Activated CD4-positive, alpha-beta T cell treated with anti-CD3 and anti-CD28 coated beads for 36 hours (primary cell): ENCODE measurements at regions not wholly inside any gene's neighbourhood (a gene's known extent, or its start where the extent isn't known, plus 50 kb on each side); places are given as distances from the start of the nearest gene placed in this dataset.

Experiments used
- ATAC-seq: fragments of 200-7000 bp; cut with Tn5 transposase; one replicate; pipeline ENCODE4 v1.10.0; 2021; ENCODE audit warnings: mild to moderate bottlenecking, moderate library complexity
- CTCF ChIA-PET: fragments of 350-600 bp; sonication (Branson Sonifier 250); formaldehyde crosslinking; loops from one replicate; lab custom pipeline; 2021; ENCODE audit warnings: antibody characterized with exemption; lab: Charles Lee
- POLR2A ChIA-PET: fragments of 350-600 bp; sonication (Branson Sonifier 250); formaldehyde crosslinking; loops from one replicate; lab custom pipeline; 2021; ENCODE audit warnings: antibody characterized with exemption, inconsistent platforms; lab: Charles Lee
- DNase-seq: peaks from one replicate; pipeline ENCODE4 v3.0.0-alpha.2; 2020
- H3K27ac Mint-ChIP-seq: one replicate; pipeline ENCODE4 v1.8.0; 2021; ENCODE audit warnings: mixed read lengths
- H3K27me3 Mint-ChIP-seq: one replicate; pipeline ENCODE4 v1.8.0; 2021; ENCODE audit warnings: mixed read lengths
- H3K36me3 Mint-ChIP-seq: one replicate; pipeline ENCODE4 v1.8.0; 2021; ENCODE audit warnings: low read depth, mixed read lengths
- H3K4me1 Mint-ChIP-seq: one replicate; pipeline ENCODE4 v1.8.0; 2021; ENCODE audit warnings: mixed read lengths
- H3K4me3 Mint-ChIP-seq: one replicate; pipeline ENCODE4 v1.8.0; 2021; ENCODE audit warnings: mild to moderate bottlenecking, moderate library complexity, mixed read lengths
- H3K9me3 Mint-ChIP-seq: one replicate; pipeline ENCODE4 v1.8.0; 2021; ENCODE audit warnings: low read depth, mixed read lengths
- intact Hi-C, 2 experiments: fragments of 100-400 bp; cut with DNase I in 1 of 2; cut with micrococcal nuclease in 1 of 2; formaldehyde crosslinking; loops; one replicate each; pipeline versions ENCODE4 v1.14.2 to v1.15.1; 2022 to 2024; cut with DNase I, micrococcal nuclease

DNA sequence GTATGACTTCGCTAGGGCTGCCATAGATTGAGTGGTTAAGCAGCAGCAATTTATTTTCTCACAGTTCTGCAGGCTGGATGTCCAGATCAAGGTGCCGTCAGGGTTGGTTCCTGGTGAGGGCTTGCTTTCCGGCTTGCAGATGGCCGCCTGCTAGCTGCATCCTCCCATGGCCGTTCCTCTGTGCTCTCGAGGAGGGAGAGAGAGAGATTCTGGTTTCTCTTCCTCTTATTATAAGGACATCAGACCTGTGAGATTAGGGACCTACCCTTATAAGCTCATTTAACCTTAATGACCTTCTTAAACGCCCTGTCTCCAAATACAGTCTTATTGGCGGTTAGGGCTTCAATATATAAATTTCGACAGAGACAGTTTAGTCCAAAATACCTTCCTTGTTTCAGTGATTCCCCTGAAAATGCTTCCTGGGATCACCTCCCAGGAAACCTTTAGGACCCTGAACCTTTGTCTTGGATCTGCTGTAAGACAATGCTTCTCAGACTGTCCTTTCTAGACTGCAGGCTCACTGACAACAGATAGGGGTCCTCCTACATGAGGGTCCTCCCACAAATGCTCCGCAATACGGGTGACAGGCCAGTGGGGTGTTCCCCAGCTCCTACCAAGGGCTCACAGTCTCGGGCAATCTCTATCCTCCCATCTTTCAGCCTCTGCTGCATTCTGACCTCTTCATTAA is 82.5 kb upstream of the BAIAP2L1 start:
- no peak overlapping the region for H3K27ac Mint-ChIP-seq
- H3K9me3 Mint-ChIP-seq, result no peaks in the 10 kb centered on the region
- CTCF ChIA-PET, result no interaction called here
- intact Hi-C loops, result no loop called here
- no peak for DNase-seq
- POLR2A ChIA-PET, result no interaction called here
- no peaks in the 10 kb centered on the region for H3K36me3 Mint-ChIP-seq
- no peak for ATAC-seq
- no peaks in the 10 kb centered on the region for H3K4me1 Mint-ChIP-seq
- H3K27me3 Mint-ChIP-seq, result peaks cover 5% of the 10 kb centered on the region
- no peak overlapping the region for H3K4me3 Mint-ChIP-seq

DNA sequence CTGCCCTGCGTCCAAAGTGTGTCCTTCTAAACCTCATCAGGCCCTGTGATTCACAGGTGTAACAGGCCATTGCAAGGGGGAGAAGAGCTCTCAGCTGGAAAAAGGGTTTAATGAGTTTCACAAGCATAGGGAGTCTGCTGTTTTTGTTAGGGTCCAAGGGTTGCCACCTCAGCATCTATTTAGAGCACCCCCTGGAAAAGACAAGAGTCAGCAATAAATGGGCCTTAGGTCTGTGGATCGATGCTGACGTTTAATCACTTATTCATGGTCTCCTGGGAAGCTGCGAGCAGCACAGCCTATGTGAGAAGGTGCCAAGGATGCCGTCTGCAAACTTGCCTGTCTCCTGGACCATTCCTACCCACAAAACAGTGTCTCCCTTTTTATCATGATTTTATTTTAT is 78.4 kb upstream of the BAIAP2L1 start:
- H3K27ac Mint-ChIP-seq, result no peak overlapping the region
- H3K27me3 Mint-ChIP-seq, result no peaks in the 10 kb centered on the region
- ATAC-seq (no peak), DNase-seq (no peak)
- H3K9me3 Mint-ChIP-seq, result no peaks in the 10 kb centered on the region
- no peaks in the 10 kb centered on the region for H3K36me3 Mint-ChIP-seq
- intact Hi-C loops, result no loop called here
- H3K4me3 Mint-ChIP-seq, result no peak overlapping the region
- H3K4me1 Mint-ChIP-seq, result no peaks in the 10 kb centered on the region
- CTCF ChIA-PET, result no interaction called here
- POLR2A ChIA-PET, result no interaction called here

DNA sequence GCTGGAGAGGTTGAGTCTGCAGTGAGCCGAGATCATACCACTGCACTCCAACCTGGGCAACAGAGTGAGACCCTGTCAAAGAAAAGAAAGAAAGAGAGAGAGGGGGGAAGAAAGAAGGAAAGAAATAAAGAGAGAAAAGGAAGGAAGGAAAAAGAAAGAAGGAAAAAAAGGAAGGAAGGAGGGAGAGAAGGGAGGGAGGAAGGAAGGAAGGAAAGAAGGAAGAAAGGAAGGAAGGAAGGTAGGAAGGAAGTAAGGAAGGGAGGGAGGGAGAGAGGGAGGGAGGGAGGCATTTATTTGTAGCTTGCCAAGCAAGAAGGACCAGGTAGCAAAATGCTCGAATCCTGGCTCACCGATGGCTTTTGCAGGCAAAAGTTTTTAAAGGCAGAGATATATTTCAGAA is 74.5 kb upstream of the BAIAP2L1 start:
- Mint-ChIP-seq H3K9me3 (no peaks in the 10 kb centered on the region), H3K27ac (no peak overlapping the region), H3K4me1 (peaks cover 4% of the 10 kb centered on the region), H3K27me3 (peaks cover 16% of the 10 kb centered on the region), H3K36me3 (no peaks in the 10 kb centered on the region), H3K4me3 (no peak overlapping the region)
- ATAC-seq (no peak), DNase-seq (no peak)
- ChIA-PET CTCF (no interaction called here), POLR2A (no interaction called here)
- intact Hi-C loops, result no loop called here

DNA sequence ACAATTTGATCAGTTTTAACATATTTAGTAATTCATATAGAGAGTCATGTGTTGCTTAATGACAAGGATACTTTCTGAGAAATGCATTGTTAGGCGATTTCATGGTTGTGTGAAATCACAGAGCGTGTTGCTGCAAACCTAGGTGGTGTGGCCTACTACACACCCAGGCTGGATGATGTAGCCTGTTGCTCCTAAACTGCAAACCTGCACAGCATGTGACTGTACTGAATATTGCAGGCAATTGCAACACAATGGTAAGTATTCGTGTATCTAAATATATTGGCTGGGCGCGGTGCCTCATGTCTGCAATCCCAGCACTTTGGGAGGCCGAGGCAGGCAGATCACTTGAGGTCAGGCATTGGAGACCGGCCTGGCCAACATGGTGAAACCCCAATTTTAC is 73.7 kb upstream of the BAIAP2L1 start:
- Mint-ChIP-seq H3K9me3 (no peaks in the 10 kb centered on the region), H3K4me1 (peaks cover 4% of the 10 kb centered on the region), H3K27me3 (peaks cover 16% of the 10 kb centered on the region), H3K4me3 (no peak overlapping the region), H3K36me3 (no peaks in the 10 kb centered on the region), H3K27ac (no peak overlapping the region)
- POLR2A ChIA-PET, result no interaction called here
- intact Hi-C loops, result no loop called here
- CTCF ChIA-PET, result interaction anchor here (1.1 kb wide), 1 partner anchor 362 kb away, joined by 4 read pairs; no protein-coding TSS in a partner anchor
- DNase-seq (no peak), ATAC-seq (no peak)

DNA sequence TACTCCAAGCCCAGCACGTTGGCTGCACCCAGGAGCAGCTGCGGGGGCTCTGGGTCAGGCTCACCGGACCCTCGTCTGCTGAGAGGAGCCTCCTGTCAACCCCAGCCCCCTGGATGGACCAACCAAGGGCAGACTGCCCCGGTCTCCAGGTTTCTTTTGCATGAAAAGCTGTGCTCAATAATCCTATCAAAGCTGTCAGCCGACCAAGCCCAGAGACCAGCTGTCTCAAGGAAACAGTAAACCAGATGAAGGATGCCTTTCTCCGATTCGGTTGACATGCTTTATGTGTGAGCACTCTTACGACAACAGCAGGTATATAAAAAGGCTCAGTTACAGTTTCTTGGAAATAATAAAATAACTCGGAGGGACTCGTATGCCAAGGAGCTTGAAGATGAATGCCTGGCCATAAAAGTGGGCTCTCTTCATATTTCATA is 71.6 kb upstream of the BAIAP2L1 start:
- H3K4me3 Mint-ChIP-seq, result no peak overlapping the region
- POLR2A ChIA-PET, result no interaction called here

DNA sequence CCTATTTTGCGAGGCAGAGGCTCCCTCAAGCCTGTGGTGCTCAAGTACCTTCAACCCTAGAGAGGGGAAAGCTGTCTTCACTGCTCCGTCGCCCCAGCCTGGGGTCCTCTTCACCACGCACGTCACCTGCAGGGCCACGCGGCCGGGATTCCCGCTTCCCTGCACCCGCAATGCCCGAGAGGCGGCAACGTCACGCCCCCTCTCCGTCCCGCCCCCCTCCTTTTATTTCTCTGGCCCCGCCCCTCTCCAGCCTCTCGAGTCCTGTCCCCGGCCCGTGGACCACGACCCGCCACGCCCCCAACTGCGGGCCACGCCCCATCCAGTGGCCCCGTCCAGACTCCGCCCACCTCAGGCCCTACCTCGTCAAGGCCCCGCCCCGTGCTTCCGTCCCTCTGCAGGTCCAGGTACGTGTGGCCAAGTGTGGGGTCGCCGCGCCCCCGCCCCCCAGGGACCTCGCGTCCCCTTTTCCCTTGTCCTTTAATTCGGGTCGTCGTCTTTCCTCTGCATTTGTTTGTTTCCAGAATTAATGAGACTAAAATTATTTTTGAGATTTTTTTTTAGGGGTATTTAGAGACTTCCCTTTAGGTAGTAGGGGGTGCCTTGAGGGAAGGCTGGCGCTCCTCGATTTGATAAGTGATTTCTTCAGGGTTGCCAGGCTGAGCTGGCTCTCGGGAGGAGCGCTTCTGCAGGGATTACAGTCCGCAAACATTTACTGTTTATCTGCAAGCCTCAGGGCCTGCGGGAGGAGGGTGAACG is 69.8 kb upstream of the BAIAP2L1 start:
- Mint-ChIP-seq H3K27me3 (peaks cover 21% of the 10 kb centered on the region), H3K36me3 (no peaks in the 10 kb centered on the region), H3K27ac (no peak overlapping the region), H3K4me3 (no peak overlapping the region), H3K4me1 (peaks cover 4% of the 10 kb centered on the region), H3K9me3 (no peaks in the 10 kb centered on the region)
- DNase-seq, result peak; percentile 60
- POLR2A ChIA-PET, result no interaction called here
- intact Hi-C loops, result no loop called here
- CTCF ChIA-PET, result no interaction called here
- ATAC-seq, result peak; percentile 47

More for the DNA sequence above, 71.6 kb upstream of the BAIAP2L1 start:
- CTCF ChIA-PET, result interaction anchor here (0.8 kb wide), 1 partner anchor 273 kb away, joined by 3 read pairs; no protein-coding TSS in a partner anchor
- peaks cover 21% of the 10 kb centered on the region for H3K27me3 Mint-ChIP-seq
- H3K9me3 Mint-ChIP-seq, result no peaks in the 10 kb centered on the region
- intact Hi-C loops, result no loop called here
- no peak overlapping the region for H3K27ac Mint-ChIP-seq
- ATAC-seq (no peak), DNase-seq (no peak)
- no peaks in the 10 kb centered on the region for H3K36me3 Mint-ChIP-seq
- peaks cover 4% of the 10 kb centered on the region for H3K4me1 Mint-ChIP-seq

DNA sequence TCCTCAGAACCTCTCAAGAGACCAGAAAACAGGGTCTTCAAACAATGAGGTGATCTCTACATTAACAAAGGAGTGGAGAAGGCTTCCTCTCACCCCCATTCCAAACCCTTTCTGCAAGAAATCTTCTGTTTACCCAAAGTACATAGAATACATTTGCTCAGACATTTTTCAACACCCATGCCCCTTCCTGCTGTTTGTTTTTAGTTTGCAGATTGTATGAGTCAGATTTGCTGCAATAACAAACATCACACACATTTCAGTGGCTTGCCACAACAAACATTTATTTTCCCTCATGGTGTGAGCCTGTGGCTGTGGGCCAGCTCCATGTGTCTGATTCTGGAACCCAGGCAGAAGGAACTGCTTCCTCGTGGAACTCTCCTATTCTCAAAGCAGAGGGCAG is 68.2 kb upstream of the BAIAP2L1 start:
- CTCF ChIA-PET, result no interaction called here

DNA sequence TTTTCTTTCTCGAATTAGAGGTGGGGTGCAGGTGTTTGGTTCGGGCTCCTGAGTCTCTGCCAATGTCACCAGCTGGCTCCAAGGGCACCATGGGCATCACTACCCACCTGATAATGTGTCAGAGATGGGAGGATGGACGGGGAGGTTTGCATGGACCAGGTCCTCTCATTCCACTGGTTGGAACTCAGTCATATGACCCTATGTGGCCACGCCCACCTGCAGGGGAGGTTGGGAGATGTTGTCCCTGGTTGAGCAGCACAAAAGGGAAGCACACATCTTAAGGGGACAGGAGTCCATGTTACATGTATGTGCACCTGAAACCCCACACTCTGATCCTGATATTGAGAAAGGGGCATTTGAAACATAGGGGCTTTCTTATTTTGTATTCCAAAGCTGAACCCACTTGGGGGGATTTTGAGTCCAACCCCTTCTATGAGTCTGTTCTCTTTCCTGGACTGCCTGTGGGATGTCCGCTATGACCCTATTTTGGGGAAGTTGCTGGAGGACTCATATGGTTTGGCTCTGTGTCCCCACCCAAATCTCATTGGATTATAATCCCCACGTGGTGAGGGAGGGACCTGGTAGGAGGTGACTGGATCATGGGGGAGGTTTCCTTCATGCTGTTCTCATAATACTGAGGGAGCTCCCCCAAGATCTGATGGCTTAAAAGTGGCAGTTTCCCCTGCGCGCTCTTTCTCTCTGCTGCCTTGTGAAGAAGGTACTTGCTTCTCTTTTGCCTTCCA is 66.9 kb upstream of the BAIAP2L1 start:
- ATAC-seq (no peak), DNase-seq (peak; percentile 7)
- ChIA-PET CTCF (interaction anchor here (0.6 kb wide), 1 partner anchor 170 kb away, joined by 3 read pairs; no protein-coding TSS in a partner anchor), POLR2A (no interaction called here)
- no peaks in the 10 kb centered on the region for H3K36me3 Mint-ChIP-seq
- no peak overlapping the region for H3K27ac Mint-ChIP-seq
- peaks cover 4% of the 10 kb centered on the region for H3K4me1 Mint-ChIP-seq
- intact Hi-C loops, result no loop called here
- no peaks in the 10 kb centered on the region for H3K9me3 Mint-ChIP-seq
- peaks cover 19% of the 10 kb centered on the region for H3K27me3 Mint-ChIP-seq
- no peak overlapping the region for H3K4me3 Mint-ChIP-seq

More for the DNA sequence above, 68.2 kb upstream of the BAIAP2L1 start:
- intact Hi-C loops, result no loop called here
- H3K9me3 Mint-ChIP-seq, result no peaks in the 10 kb centered on the region
- POLR2A ChIA-PET, result no interaction called here
- peaks cover 21% of the 10 kb centered on the region for H3K27me3 Mint-ChIP-seq
- peaks cover 4% of the 10 kb centered on the region for H3K4me1 Mint-ChIP-seq
- H3K4me3 Mint-ChIP-seq, result no peak overlapping the region
- no peak overlapping the region for H3K27ac Mint-ChIP-seq
- no peaks in the 10 kb centered on the region for H3K36me3 Mint-ChIP-seq
- ATAC-seq (no peak), DNase-seq (no peak)

DNA sequence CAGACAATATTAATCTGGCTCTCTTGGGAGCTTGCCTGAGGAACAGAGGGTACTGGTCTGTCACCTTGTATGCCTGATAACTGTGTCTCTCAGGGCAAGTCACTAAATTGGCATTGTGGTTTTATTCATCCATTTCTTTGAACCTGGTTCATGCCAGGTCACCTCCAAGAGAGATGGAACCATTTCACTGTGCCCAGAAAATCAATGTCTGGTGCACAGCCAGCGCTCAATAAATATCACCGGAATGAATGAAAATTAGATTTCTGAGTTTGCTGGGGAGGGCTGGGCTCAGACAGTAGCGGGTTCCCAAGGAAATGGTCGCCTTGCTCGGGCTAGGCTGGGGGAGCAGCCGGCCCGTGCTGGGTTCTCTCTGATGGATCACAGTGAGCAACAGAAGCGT is 64.1 kb upstream of the BAIAP2L1 start:
- ATAC-seq (no peak), DNase-seq (no peak)
- H3K4me3 Mint-ChIP-seq, result no peak overlapping the region
- intact Hi-C loops, result no loop called here
- CTCF ChIA-PET, result no interaction called here
- H3K27me3 Mint-ChIP-seq, result peaks cover 5% of the 10 kb centered on the region
- no peaks in the 10 kb centered on the region for H3K36me3 Mint-ChIP-seq
- H3K4me1 Mint-ChIP-seq, result no peaks in the 10 kb centered on the region
- H3K9me3 Mint-ChIP-seq, result no peaks in the 10 kb centered on the region
- no peak overlapping the region for H3K27ac Mint-ChIP-seq
- POLR2A ChIA-PET, result no interaction called here

DNA sequence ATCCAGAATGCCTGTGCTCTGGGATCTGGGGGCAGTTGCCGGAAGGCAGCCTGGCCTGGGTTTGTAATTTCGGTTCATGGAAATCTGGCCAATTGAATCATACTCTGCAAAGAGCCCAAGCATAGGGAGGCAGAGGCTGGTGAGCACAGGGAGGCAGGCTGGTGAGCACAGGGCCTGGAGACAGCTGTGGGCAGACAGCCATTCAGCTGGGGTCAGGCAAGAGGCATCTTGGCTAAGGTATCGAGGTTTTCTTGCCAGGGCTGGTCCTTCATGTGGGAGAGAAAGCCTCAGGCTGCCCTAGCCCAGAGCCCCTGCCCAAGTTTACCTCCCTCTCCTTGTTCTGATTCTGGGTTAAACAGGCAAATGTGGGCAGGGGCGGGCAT is 63.7 kb upstream of the BAIAP2L1 start:
- ChIA-PET CTCF (no interaction called here), POLR2A (no interaction called here)
- H3K27ac Mint-ChIP-seq, result no peak overlapping the region
- no peaks in the 10 kb centered on the region for H3K4me1 Mint-ChIP-seq
- no peak overlapping the region for H3K4me3 Mint-ChIP-seq
- DNase-seq (no peak), ATAC-seq (no peak)
- H3K27me3 Mint-ChIP-seq, result peaks cover 5% of the 10 kb centered on the region
- no peaks in the 10 kb centered on the region for H3K9me3 Mint-ChIP-seq
- no peaks in the 10 kb centered on the region for H3K36me3 Mint-ChIP-seq
- intact Hi-C loops, result no loop called here

DNA sequence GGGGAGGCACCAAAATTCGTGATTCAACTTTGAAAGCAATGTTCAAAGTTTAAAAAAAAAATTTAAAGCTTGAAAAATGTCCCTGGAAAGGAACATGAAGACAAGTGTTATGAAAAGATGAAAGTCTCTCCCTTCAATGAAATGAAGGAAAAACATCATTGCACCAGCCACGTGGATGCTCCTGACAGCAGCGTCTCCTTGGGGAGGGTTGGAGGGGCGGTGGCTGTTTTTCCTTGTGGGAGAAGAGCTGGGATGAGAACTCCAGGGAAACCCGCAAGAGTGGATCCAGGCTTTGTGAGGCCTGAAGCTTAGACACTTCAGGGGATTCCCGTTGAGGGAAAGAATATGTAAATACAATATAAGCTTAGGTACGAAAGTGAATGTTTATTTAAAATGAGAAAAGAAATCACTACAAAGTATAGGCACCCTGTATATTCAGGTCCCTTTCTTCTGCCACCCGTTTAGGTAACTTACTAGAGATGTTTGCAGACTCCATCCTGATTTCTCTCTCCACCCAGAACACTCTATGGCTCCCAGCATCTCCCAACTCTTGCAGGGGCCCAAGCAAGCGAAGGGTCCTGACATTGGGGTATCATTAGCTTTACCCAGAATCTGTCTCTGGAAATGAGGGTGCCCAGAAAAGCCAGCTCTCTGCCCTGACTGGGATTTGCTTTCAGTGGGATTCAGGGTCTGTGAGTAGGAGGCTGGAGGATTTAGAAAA is 63.1 kb upstream of the BAIAP2L1 start:
- POLR2A ChIA-PET, result no interaction called here
- CTCF ChIA-PET, result interaction anchor here (0.6 kb wide), 1 partner anchor 375 kb away, joined by 3 read pairs; no protein-coding TSS in a partner anchor
- no peak for DNase-seq
- intact Hi-C loops, result no loop called here
- no peak for ATAC-seq
- Mint-ChIP-seq H3K4me1 (no peaks in the 10 kb centered on the region), H3K27ac (no peak overlapping the region), H3K9me3 (no peaks in the 10 kb centered on the region), H3K4me3 (no peak overlapping the region), H3K27me3 (peaks cover 4% of the 10 kb centered on the region), H3K36me3 (no peaks in the 10 kb centered on the region)
